ENCODE measurements at regions not wholly inside any gene's neighbourhood (a gene's known extent, or its start where the extent isn't known, plus 50 kb on each side); places are given as distances from the start of the nearest gene placed in this dataset.
A peak's percentile ranks its signal among the peaks of the same experiment; 100 is the strongest.

DNA sequence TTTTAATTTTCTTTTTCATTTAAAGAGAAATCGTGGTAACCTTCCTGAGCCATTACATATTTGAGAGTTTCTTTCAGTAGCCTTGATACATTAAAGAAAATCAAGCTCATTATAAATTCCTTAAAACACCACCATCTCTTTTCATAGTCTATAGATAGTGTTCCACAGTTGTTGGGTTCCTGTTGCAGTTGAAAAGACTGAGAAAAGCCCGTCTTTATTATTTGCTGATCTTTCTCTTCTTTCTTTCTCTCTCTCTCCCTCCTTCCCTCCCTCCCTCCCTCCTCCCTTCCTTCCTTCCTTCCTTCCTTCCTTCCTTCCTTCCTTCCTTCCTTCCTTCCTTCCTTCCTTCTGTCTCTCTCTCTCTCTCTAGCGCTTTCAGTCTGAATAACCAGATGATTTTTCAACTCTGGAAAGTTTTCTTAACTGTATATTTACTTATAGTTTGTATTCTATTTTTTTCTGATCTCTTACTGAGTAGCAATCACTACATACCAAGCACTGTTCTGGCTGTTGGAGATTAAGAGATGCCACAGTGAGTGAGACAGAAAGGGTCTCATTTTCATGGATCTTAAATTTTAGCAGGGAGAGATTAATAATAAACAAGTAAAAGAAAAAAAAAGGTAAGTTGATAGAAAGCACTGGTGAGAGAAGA lies 157.5 kb downstream of the TINAG start:
- H3K4me3 ChIP-seq (ENCODE audit: low read length): no peak overlapping the region
- TF ChIP-seq, protein P1, sequence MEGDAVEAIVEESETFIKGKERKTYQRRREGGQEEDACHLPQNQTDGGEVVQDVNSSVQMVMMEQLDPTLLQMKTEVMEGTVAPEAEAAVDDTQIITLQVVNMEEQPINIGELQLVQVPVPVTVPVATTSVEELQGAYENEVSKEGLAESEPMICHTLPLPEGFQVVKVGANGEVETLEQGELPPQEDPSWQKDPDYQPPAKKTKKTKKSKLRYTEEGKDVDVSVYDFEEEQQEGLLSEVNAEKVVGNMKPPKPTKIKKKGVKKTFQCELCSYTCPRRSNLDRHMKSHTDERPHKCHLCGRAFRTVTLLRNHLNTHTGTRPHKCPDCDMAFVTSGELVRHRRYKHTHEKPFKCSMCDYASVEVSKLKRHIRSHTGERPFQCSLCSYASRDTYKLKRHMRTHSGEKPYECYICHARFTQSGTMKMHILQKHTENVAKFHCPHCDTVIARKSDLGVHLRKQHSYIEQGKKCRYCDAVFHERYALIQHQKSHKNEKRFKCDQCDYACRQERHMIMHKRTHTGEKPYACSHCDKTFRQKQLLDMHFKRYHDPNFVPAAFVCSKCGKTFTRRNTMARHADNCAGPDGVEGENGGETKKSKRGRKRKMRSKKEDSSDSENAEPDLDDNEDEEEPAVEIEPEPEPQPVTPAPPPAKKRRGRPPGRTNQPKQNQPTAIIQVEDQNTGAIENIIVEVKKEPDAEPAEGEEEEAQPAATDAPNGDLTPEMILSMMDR (IDR thresholded peaks at IDR 0.05; ENCODE audit: insufficient read depth, low read depth, low read length, missing control alignments): no peak
- DNase-seq (ENCODE audit: low read depth): no peak

DNA sequence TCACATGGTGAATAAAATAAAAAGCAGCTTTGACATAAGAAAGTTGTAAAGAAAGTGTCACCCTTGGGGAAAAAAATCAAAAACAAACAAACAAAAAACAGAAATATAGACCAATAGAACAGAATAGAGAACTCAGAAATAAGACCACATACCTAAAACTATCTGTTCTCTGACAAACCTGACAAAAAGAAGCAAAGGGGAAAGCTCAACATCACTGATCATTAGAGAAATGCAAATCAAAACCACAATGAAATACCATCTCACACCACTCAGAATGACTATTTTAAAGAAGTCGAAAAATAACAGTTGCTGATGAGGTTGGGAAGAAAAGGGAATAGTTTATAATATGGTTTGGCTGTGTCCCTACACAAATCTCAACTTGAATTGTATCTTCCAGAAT lies 159.1 kb downstream of the TINAG start:
- no peak for DNase-seq (ENCODE audit: low read depth)
- TF ChIP-seq, protein P1 (IDR thresholded peaks at IDR 0.05; ENCODE audit: insufficient read depth, low read depth, low read length, missing control alignments): no peak
- no peak overlapping the region for H3K4me3 ChIP-seq (ENCODE audit: low read length)

DNA sequence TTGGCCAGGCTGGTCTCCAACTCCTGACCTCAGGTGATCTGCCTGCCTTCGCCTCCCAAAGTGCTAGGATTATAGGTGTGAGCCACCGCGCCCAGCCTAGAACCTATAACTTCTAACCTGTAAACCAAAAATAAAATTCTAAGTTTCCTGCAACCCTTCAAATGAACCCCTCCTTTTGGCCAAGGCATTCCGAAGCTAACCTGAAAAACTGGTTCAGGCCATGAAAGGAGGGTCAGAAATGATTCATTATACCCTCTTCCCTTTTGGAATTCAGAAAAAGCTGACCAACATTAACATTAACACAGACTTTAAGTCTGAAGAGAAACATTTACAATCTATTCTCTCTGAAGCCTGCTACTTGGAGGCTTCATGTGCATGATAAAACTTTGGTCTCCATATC lies 165.1 kb downstream of the TINAG start:
- TF ChIP-seq, protein P1 (IDR thresholded peaks at IDR 0.05; ENCODE audit: insufficient read depth, low read depth, low read length, missing control alignments): no peak
- H3K4me3 ChIP-seq (ENCODE audit: low read length): no peak overlapping the region
- peak; percentile 73 for DNase-seq (ENCODE audit: low read depth)

DNA sequence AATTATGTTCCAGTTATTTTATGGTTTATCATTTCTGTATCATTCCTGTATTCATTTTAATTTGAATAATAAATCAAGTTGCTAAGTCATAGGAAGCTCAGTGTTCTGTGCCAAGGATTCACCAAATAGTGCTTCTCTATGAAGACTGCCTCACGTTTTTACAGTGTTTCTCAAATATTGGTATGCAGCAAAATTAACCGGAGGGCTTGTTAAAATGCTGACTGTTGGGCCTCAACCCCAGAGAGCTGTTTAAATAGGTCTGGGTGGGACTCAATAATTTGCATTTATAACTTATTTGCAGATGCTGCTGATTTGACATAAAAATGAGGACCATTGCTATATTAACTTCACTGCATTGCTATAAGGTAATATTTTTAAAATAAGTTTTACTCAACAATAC lies 166.7 kb downstream of the TINAG start:
- no peak overlapping the region for H3K4me3 ChIP-seq (ENCODE audit: low read length)
- TF ChIP-seq, protein P1 (IDR thresholded peaks at IDR 0.05; ENCODE audit: insufficient read depth, low read depth, low read length, missing control alignments): no peak
- DNase-seq (ENCODE audit: low read depth): no peak

DNA sequence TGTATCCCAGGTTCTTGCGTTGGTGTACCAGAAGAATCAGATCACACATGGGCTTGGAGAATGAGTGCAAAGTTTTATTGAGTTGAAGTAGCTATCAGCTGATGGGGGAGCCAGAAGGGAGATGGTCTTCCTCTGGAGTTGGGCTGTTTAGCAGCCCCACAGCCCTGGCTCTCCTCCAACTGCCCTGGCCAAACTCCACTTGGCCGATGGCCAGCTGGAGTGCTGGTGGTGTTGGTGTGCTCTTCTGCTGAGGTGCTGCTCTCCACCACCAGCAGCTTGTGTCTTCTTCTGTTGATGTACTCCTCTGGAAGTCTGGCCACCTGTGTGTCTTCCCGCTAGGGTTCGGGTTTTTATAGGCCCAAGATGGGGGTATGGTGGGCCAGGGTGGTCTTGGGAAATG lies 172.8 kb downstream of the TINAG start:
- no peak overlapping the region for H3K4me3 ChIP-seq (ENCODE audit: low read length)
- TF ChIP-seq, protein P1 (IDR thresholded peaks at IDR 0.05; ENCODE audit: insufficient read depth, low read depth, low read length, missing control alignments): no peak
- no peak for DNase-seq (ENCODE audit: low read depth)

DNA sequence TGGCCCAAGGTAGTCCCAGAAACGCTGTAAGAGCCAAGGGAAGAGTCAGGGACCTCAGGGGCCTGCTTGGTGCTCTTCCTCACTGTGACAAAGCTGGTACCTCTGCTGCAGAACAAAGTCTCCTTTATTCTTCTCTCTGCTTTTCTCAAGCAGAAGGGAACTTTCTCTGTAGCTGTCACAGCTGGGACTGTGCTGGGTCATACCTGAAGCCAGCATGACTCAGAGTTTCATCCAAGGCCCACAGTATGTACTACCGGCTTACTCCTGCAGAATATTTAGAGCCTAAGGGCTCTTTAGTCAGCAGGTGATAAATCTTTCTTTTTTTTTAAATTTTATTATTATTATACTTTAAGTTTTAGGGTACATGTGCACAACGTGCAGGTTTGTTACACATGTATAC lies 183.2 kb downstream of the TINAG start:
- DNase-seq (ENCODE audit: low read depth): peak; percentile 96
- no peak overlapping the region for H3K4me3 ChIP-seq (ENCODE audit: low read length)
- TF ChIP-seq, protein P1 (IDR thresholded peaks at IDR 0.05; ENCODE audit: insufficient read depth, low read depth, low read length, missing control alignments): no peak

DNA sequence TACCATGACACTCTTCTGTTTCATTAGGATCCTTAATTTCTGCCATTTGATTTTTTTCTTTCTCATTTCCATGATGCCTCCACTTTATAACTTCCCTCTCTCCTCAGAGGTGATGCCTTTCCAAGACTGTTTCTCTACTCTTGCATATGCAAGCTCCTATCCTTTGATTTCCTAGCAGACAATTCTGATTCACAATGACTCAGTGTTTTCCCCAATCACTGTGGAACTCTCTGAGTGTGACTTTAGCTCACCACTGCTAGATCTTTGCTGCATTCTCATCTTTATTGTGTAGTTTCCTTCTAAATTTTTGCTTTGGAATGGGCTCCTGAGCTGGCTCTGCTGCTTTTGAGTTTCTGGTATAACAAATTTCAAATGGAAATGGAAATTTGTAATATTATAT lies 184.9 kb downstream of the TINAG start:
- peak; percentile 91 for DNase-seq (ENCODE audit: low read depth)
- TF ChIP-seq, protein P1 (IDR thresholded peaks at IDR 0.05; ENCODE audit: insufficient read depth, low read depth, low read length, missing control alignments): no peak
- H3K4me3 ChIP-seq (ENCODE audit: low read length): no peak overlapping the region
